ENCODE measurements at regions not wholly inside any gene's neighbourhood (a gene's known extent, or its start where the extent isn't known, plus 50 kb on each side); places are given as distances from the start of the nearest gene placed in this dataset.

DNA sequence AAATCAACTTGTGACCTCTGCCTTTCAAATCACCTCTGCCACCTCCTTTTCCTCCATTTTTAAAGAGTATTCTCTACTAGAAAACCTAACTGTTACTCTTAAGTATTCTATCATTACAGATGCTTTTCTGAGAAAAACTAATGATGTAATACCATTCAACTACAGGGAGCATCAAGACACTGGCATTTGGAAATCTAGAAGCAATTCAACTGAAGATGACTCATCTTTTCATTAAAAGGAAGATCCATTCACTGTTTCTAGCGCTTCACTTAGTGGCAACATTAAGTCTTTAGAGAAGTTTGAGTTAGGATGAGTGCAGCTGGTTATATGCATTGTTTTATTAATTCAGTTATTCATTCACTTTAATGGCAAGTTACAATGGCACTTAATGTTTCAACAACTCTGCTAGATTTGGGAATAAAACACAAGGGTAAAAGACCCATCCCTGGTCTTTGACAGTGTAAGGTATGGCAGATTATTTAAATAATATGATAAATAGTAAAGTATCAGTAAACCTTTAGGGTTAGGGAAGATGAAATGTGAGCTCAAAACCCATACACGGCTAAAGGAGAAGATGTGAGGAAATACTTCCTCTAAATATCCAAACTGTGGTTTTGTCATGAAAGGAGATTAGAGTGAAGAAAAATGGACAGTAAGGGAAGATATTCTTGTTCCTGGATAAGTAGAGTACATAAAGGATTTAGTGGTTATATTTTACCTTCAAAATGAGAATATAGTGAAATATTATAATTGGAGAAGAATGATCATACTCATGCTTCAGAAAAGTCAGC is 61.7 kb downstream of the KCNJ2 start:
- ChIA-PET POLR2A (ENCODE audit: unreplicated experiment) (no interaction called here), CTCF (no interaction called here)
- no peak for TF ChIP-seq EZH2 (IDR thresholded peaks at IDR 0.05; ENCODE audit: low read depth)
- TF ChIP-seq, protein P1, sequence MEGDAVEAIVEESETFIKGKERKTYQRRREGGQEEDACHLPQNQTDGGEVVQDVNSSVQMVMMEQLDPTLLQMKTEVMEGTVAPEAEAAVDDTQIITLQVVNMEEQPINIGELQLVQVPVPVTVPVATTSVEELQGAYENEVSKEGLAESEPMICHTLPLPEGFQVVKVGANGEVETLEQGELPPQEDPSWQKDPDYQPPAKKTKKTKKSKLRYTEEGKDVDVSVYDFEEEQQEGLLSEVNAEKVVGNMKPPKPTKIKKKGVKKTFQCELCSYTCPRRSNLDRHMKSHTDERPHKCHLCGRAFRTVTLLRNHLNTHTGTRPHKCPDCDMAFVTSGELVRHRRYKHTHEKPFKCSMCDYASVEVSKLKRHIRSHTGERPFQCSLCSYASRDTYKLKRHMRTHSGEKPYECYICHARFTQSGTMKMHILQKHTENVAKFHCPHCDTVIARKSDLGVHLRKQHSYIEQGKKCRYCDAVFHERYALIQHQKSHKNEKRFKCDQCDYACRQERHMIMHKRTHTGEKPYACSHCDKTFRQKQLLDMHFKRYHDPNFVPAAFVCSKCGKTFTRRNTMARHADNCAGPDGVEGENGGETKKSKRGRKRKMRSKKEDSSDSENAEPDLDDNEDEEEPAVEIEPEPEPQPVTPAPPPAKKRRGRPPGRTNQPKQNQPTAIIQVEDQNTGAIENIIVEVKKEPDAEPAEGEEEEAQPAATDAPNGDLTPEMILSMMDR (conservative IDR thresholded peaks at IDR 0.05) = no peak
- Histone ChIP-seq H3K4me2 (no peak overlapping the region), H3F3A (ENCODE audit: insufficient read depth, low read depth) (no peaks in the 10 kb centered on the region), H3K27me3 (ENCODE audit: insufficient read depth, low read depth) (no peaks in the 10 kb centered on the region), H4K20me1 (ENCODE audit: insufficient read depth) (no peaks in the 10 kb centered on the region), H3K27ac (no peak overlapping the region), H3K4me3 (no peak overlapping the region), H2AFZ (no peak overlapping the region), H3K36me3 (ENCODE audit: low read depth) (no peaks in the 10 kb centered on the region), H3K79me2 (ENCODE audit: low read depth) (no peaks in the 10 kb centered on the region), H3K4me1 (replicated peaks; ENCODE audit: insufficient read depth) (no peaks in the 10 kb centered on the region), H3K9me2 (ENCODE audit: insufficient read depth) (no peaks in the 10 kb centered on the region; the same call in 1 of the 2 replicates), H3K9me3 (ENCODE audit: insufficient read depth, low read depth) (0 out of 2 replicates have a peak, but pooled peaks cover 5% of the 10 kb centered on the region)
- intact Hi-C loops (cut with micrococcal nuclease; ENCODE audit: unreplicated experiment) = no loop called here
- BruUV-seq (replicated peaks) = no TSS peak
- no peak for DNase-seq

GRCh38 chr17:70232466-70232865 is 63.1 kb downstream of the KCNJ2 start:
- no peaks in the 10 kb centered on the region for H3K4me1 ChIP-seq (replicated peaks; ENCODE audit: insufficient read depth)
- no peaks in the 10 kb centered on the region for H3K79me2 ChIP-seq (ENCODE audit: low read depth)
- H3K27me3 ChIP-seq (ENCODE audit: insufficient read depth, low read depth) = no peaks in the 10 kb centered on the region
- DNase-seq = no peak
- CTCF ChIA-PET = no interaction called here
- no peaks in the 10 kb centered on the region for H4K20me1 ChIP-seq (ENCODE audit: insufficient read depth)
- no peaks in the 10 kb centered on the region for H3F3A ChIP-seq (ENCODE audit: insufficient read depth, low read depth)
- no TSS peak for BruUV-seq (replicated peaks)
- H3K9me2 ChIP-seq (ENCODE audit: insufficient read depth) = no peaks in the 10 kb centered on the region; the same call in 1 of the 2 replicates
- intact Hi-C loops (cut with micrococcal nuclease; ENCODE audit: unreplicated experiment) = no loop called here
- TF ChIP-seq EZH2 (IDR thresholded peaks at IDR 0.05; ENCODE audit: low read depth) = no peak
- TF ChIP-seq, protein P1 (conservative IDR thresholded peaks at IDR 0.05) = no peak
- POLR2A ChIA-PET (ENCODE audit: unreplicated experiment) = no interaction called here
- peaks cover 5% of the 10 kb centered on the region; the same call in 1 of the 2 replicates for H3K9me3 ChIP-seq (ENCODE audit: insufficient read depth, low read depth)
- H3K4me3 ChIP-seq = no peak overlapping the region
- no peak overlapping the region for H3K27ac ChIP-seq
- no peaks in the 10 kb centered on the region for H3K36me3 ChIP-seq (ENCODE audit: low read depth)
- H3K4me2 ChIP-seq = no peak overlapping the region
- no peak overlapping the region for H2AFZ ChIP-seq

DNA sequence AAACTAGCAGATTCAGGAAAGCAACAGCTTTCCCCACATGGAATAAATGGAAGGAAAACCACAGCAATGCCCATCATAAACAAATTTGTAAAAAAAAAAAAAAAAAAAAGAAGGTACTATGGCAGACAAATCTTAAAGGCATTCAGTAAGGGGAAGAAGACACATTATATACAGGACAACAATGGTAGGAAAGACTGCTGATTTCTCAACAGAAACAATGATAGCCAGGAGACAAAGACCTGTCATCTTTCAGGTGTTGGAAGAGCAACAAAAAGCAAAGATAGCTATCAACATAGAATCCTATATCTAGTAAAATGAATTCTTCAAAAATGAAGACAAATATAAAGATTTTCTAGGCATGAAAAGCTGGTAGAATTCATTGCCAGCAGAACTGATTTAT is 65.9 kb downstream of the KCNJ2 start:
- no TSS peak for BruUV-seq (replicated peaks)
- Histone ChIP-seq H3K27me3 (ENCODE audit: insufficient read depth, low read depth) (no peaks in the 10 kb centered on the region), H3K9me2 (ENCODE audit: insufficient read depth) (no peaks in the 10 kb centered on the region; the same call in 1 of the 2 replicates), H2AFZ (no peak overlapping the region), H4K20me1 (ENCODE audit: insufficient read depth) (no peaks in the 10 kb centered on the region), H3K9me3 (ENCODE audit: insufficient read depth, low read depth) (peaks cover 5% of the 10 kb centered on the region; the same call in 1 of the 2 replicates), H3K27ac (no peak overlapping the region), H3K4me2 (no peak overlapping the region), H3K4me1 (replicated peaks; ENCODE audit: insufficient read depth) (0 out of 2 replicates have a peak, but pooled peaks cover 7% of the 10 kb centered on the region), H3K4me3 (no peak overlapping the region), H3F3A (ENCODE audit: insufficient read depth, low read depth) (no peaks in the 10 kb centered on the region), H3K79me2 (ENCODE audit: low read depth) (no peaks in the 10 kb centered on the region), H3K36me3 (ENCODE audit: low read depth) (no peaks in the 10 kb centered on the region)
- DNase-seq = no peak
- ChIA-PET POLR2A (ENCODE audit: unreplicated experiment) (no interaction called here), CTCF (no interaction called here)
- TF ChIP-seq, protein P1 (conservative IDR thresholded peaks at IDR 0.05) = no peak
- no peak for TF ChIP-seq EZH2 (IDR thresholded peaks at IDR 0.05; ENCODE audit: low read depth)
- intact Hi-C loops (cut with micrococcal nuclease; ENCODE audit: unreplicated experiment) = no loop called here

Data from PC-9 (cell line).